Cardiac muscle cell (in vitro differentiated cells and primary cell): ENCODE measurements at regions not wholly inside any gene's neighbourhood (a gene's known extent, or its start where the extent isn't known, plus 50 kb on each side); places are given as distances from the start of the nearest gene placed in this dataset.
"Not testable (repeated sequence)": the region's sequence is repeated elsewhere in the genome, so short reads cannot be mapped to it uniquely, and the experiment has no call there.

Experiments used
- DNase-seq, 2 donors: peaks; one replicate each; pipeline versions ENCODE4 v3.0.0 to v3.0.0-alpha.2; 2010 to 2017; ENCODE audit warnings: low read depth in 1 of 2, low spot score in 1 of 2
- H3K27ac ChIP-seq: fragments of 200-600 bp; sonication (generic); 2 replicates; pipeline ENCODE4 v1.5.1; 2016
- H3K27me3 ChIP-seq: fragments of 200-600 bp; sonication (generic); 2 replicates; pipeline ENCODE4 v1.6.0; 2016; ENCODE audit warnings: control low read depth
- H3K36me3 ChIP-seq: fragments of 200-600 bp; sonication (generic); 2 replicates; pipeline ENCODE4 v1.5.1; 2016; ENCODE audit warnings: control low read depth
- H3K4me1 ChIP-seq: fragments of 200-600 bp; sonication (generic); 2 replicates; pipeline ENCODE4 v1.8.1; 2017; ENCODE audit warnings: low read depth, mild to moderate bottlenecking, mixed run types
- H3K4me3 ChIP-seq: fragments of 200-600 bp; sonication (generic); 2 replicates; pipeline ENCODE4 v1.5.1; 2016; ENCODE audit warnings: mild to moderate bottlenecking
- H3K9me3 ChIP-seq: fragments of 200-600 bp; sonication (generic); 2 replicates; pipeline ENCODE4 v1.5.1; 2017; ENCODE audit warnings: low read depth, mild to moderate bottlenecking, control low read depth
- CTCF ChIP-seq: IDR thresholded peaks from 2 replicates; pipeline ENCODE4 v1.5.1; 2012; ENCODE audit warnings: low read depth, mild to moderate bottlenecking, low read length

GRCh38 chr5:54387031-54387430 lies 68.5 kb upstream of the HSPB3 start:
- no peaks in the 10 kb centered on the region for H3K36me3 ChIP-seq
- H3K27me3 ChIP-seq, result no peaks in the 10 kb centered on the region
- no peaks in the 10 kb centered on the region for H3K9me3 ChIP-seq
- no peak overlapping the region for H3K4me3 ChIP-seq
- no peaks in the 10 kb centered on the region for H3K4me1 ChIP-seq
- DNase-seq, result peak in 1 of 2 donors; percentile 14
- no peak for TF ChIP-seq CTCF
- no peak overlapping the region for H3K27ac ChIP-seq

- H3K4me3 ChIP-seq, result no peak overlapping the region
- no peaks in the 10 kb centered on the region for H3K4me1 ChIP-seq
- TF ChIP-seq CTCF, result no peak
- H3K9me3 ChIP-seq, result no peaks in the 10 kb centered on the region
- H3K27me3 ChIP-seq, result no peaks in the 10 kb centered on the region
- no peak overlapping the region for H3K27ac ChIP-seq
- peak in 1 of 2 donors; percentile 63 for DNase-seq
- H3K36me3 ChIP-seq, result no peaks in the 10 kb centered on the region
Measured at GRCh38 chr5:54385994-54386393, 69.5 kb upstream of the HSPB3 start.

- no peaks in the 10 kb centered on the region for H3K27me3 ChIP-seq
- no peak overlapping the region for H3K27ac ChIP-seq
- no peak overlapping the region for H3K4me3 ChIP-seq
- H3K36me3 ChIP-seq, result no peaks in the 10 kb centered on the region
- DNase-seq, result no peak
- no peaks in the 10 kb centered on the region for H3K4me1 ChIP-seq
- no peaks in the 10 kb centered on the region for H3K9me3 ChIP-seq
- TF ChIP-seq CTCF, result no peak
Measured at GRCh38 chr5:54384356-54384933, 71.1 kb upstream of the HSPB3 start.

- Histone ChIP-seq H3K36me3 (no peaks in the 10 kb centered on the region), H3K27me3 (no peaks in the 10 kb centered on the region), H3K4me1 (no peaks in the 10 kb centered on the region), H3K27ac (no peak overlapping the region), H3K4me3 (no peak overlapping the region), H3K9me3 (no peaks in the 10 kb centered on the region)
- TF ChIP-seq CTCF, result no peak
- DNase-seq, result peak in 1 of 2 donors; percentile 12
Measured at GRCh38 chr5:54383941-54384340, 71.6 kb upstream of the HSPB3 start.

GRCh38 chr5:54383225-54383901 lies 72.1 kb upstream of the HSPB3 start:
- H3K27me3 ChIP-seq, result no peaks in the 10 kb centered on the region
- H3K36me3 ChIP-seq, result no peaks in the 10 kb centered on the region
- no peak for TF ChIP-seq CTCF
- H3K4me1 ChIP-seq, result no peaks in the 10 kb centered on the region
- peak in 1 of 2 donors; percentile 69 for DNase-seq
- H3K4me3 ChIP-seq, result no peak overlapping the region
- no peak overlapping the region for H3K27ac ChIP-seq
- no peaks in the 10 kb centered on the region for H3K9me3 ChIP-seq

- H3K4me1 ChIP-seq, H3K27ac ChIP-seq, DNase-seq, H3K4me3 ChIP-seq, H3K27me3 ChIP-seq, H3K9me3 ChIP-seq, H3K36me3 ChIP-seq: not testable (repeated sequence)
Measured at GRCh38 chr5:54381319-54381718, 70.9 kb upstream of the ARL15 start.
